ENCODE measurements at regions not wholly inside any gene's neighbourhood (a gene's known extent, or its start where the extent isn't known, plus 50 kb on each side); places are given as distances from the start of the nearest gene placed in this dataset.
A peak's percentile ranks its signal among the peaks of the same experiment; 100 is the strongest.
"Not testable (repeated sequence)": the region's sequence is repeated elsewhere in the genome, so short reads cannot be mapped to it uniquely, and the experiment has no call there.

GRCh38 chr15:23750179-23750578 is 63.1 kb upstream of the NDN start:
- no peak for DNase-seq (ENCODE audit: low spot score)

- no peak for DNase-seq (ENCODE audit: low spot score)
Observed at GRCh38 chr15:23750776-23751175, 63.7 kb upstream of the NDN start.

- DNase-seq (ENCODE audit: low spot score): no peak
Observed at GRCh38 chr15:23753248-23753647, 66.1 kb upstream of the NDN start.

GRCh38 chr15:23758891-23759290 is 71.8 kb upstream of the NDN start:
- no peak for DNase-seq (ENCODE audit: low spot score)

- DNase-seq (ENCODE audit: low spot score): no peak
Observed at GRCh38 chr15:23760024-23760423, 72.9 kb upstream of the NDN start.

- DNase-seq (ENCODE audit: low spot score): no peak
Observed at GRCh38 chr15:23761386-23761785, 74.3 kb upstream of the NDN start.

GRCh38 chr15:23762026-23762425 is 74.9 kb upstream of the NDN start:
- no peak for DNase-seq (ENCODE audit: low spot score)

- no peak for DNase-seq (ENCODE audit: low spot score)
Observed at GRCh38 chr15:23763021-23763420, 75.9 kb upstream of the NDN start.

GRCh38 chr15:23764306-23764705 is 77.2 kb upstream of the NDN start:
- peak; percentile 18 for DNase-seq (ENCODE audit: low spot score)

GRCh38 chr15:23764716-23765115 is 77.6 kb upstream of the NDN start:
- no peak for DNase-seq (ENCODE audit: low spot score)

GRCh38 chr15:23766779-23767178 is 79.7 kb upstream of the NDN start:
- DNase-seq (ENCODE audit: low spot score): not testable (repeated sequence)

GRCh38 chr15:23773093-23773492 is 86.0 kb upstream of the NDN start:
- DNase-seq (ENCODE audit: low spot score): no peak

- no peak for DNase-seq (ENCODE audit: low spot score)
Observed at GRCh38 chr15:23787346-23788105, 100.4 kb upstream of the NDN start.

GRCh38 chr15:23793191-23793680 is 106.1 kb upstream of the NDN start:
- no peak for DNase-seq (ENCODE audit: low spot score)

GRCh38 chr15:23797747-23798446 is 110.8 kb upstream of the NDN start:
- DNase-seq (ENCODE audit: low spot score): peak; percentile 52

GRCh38 chr15:23801881-23802280 is 114.8 kb upstream of the NDN start:
- DNase-seq (ENCODE audit: low spot score): no peak

GRCh38 chr15:23802896-23803435 is 115.9 kb upstream of the NDN start:
- not testable (repeated sequence) for DNase-seq (ENCODE audit: low spot score)

GRCh38 chr15:23806980-23807379 is 119.9 kb upstream of the NDN start:
- no peak for DNase-seq (ENCODE audit: low spot score)

GRCh38 chr15:23823508-23823907 is 136.4 kb upstream of the NDN start:
- no peak for DNase-seq (ENCODE audit: low spot score)

- DNase-seq (ENCODE audit: low spot score): no peak
Observed at GRCh38 chr15:23828786-23829185, 141.7 kb upstream of the NDN start.

GRCh38 chr15:23835953-23836352 is 148.8 kb upstream of the NDN start:
- no peak for DNase-seq (ENCODE audit: low spot score)

GRCh38 chr15:23839893-23840474 is 152.9 kb upstream of the NDN start:
- DNase-seq (ENCODE audit: low spot score): no peak

- no peak for DNase-seq (ENCODE audit: low spot score)
Observed at GRCh38 chr15:23846218-23846617, 159.1 kb upstream of the NDN start.

All from Ammon's horn (tissue), 1 donor.